NCI-H2107 treated with DMSO at 0.1 percent for 48 hours (cell line): ENCODE measurements at regions not wholly inside any gene's neighbourhood (a gene's known extent, or its start where the extent isn't known, plus 50 kb on each side); places are given as distances from the start of the nearest gene placed in this dataset.
"Not testable (repeated sequence)": the region's sequence is repeated elsewhere in the genome, so short reads cannot be mapped to it uniquely, and the experiment has no call there.

ENCODE experiments used
- DNase-seq: peaks from one replicate; lab custom pipeline; 2025; ENCODE audit not compliant: unreplicated experiment; lab: John Stamatoyannopoulos, UW

- DNase-seq = no peak
Measured at GRCh38 chr18:47682876-47683275, 247.6 kb downstream of the SMAD2 start.

- DNase-seq = no peak
Measured at GRCh38 chr18:47680488-47680887, 250.0 kb downstream of the SMAD2 start.

- no peak for DNase-seq
Measured at GRCh38 chr18:47679864-47680263, 250.6 kb downstream of the SMAD2 start.

- no peak for DNase-seq
Measured at GRCh38 chr18:47677952-47678351, 252.5 kb downstream of the SMAD2 start.

GRCh38 chr18:47669815-47670214 lies 260.6 kb downstream of the SMAD2 start:
- no peak for DNase-seq

- no peak for DNase-seq
Measured at GRCh38 chr18:47658498-47658897, 272.0 kb downstream of the SMAD2 start.

GRCh38 chr18:47654988-47655387 lies 275.5 kb downstream of the SMAD2 start:
- no peak for DNase-seq

- DNase-seq = no peak
Measured at GRCh38 chr18:47644896-47645295, 285.6 kb downstream of the SMAD2 start.

- not testable (repeated sequence) for DNase-seq
Measured at GRCh38 chr18:47637551-47637950, 292.9 kb downstream of the SMAD2 start.

GRCh38 chr18:47635416-47635815 lies 295.0 kb downstream of the SMAD2 start:
- no peak for DNase-seq

GRCh38 chr18:47632970-47633635 lies 297.4 kb downstream of the SMAD2 start:
- no peak for DNase-seq

- DNase-seq = no peak
Measured at GRCh38 chr18:47628893-47629292, 301.6 kb downstream of the SMAD2 start.

- DNase-seq = no peak
Measured at GRCh38 chr18:47628240-47628781, 302.1 kb downstream of the SMAD2 start.

GRCh38 chr18:47627030-47627429 lies 303.4 kb downstream of the SMAD2 start:
- no peak for DNase-seq

- no peak for DNase-seq
Measured at GRCh38 chr18:47619771-47620448, 310.5 kb downstream of the SMAD2 start.

- DNase-seq = no peak
Measured at GRCh38 chr18:47618758-47619157, 311.7 kb downstream of the SMAD2 start.

- DNase-seq = no peak
Measured at GRCh38 chr18:47615043-47615442, 315.4 kb downstream of the SMAD2 start.

- no peak for DNase-seq
Measured at GRCh38 chr18:47613929-47614328, 316.5 kb downstream of the SMAD2 start.

GRCh38 chr18:47611649-47612048 lies 318.8 kb downstream of the SMAD2 start:
- no peak for DNase-seq

GRCh38 chr18:47606526-47606925 lies 323.9 kb downstream of the SMAD2 start:
- no peak for DNase-seq

- no peak for DNase-seq
Measured at GRCh38 chr18:47605093-47605492, 325.4 kb downstream of the SMAD2 start.

- no peak for DNase-seq
Measured at GRCh38 chr18:47604021-47604420, 326.4 kb downstream of the SMAD2 start.

GRCh38 chr18:47603158-47603557 lies 327.3 kb downstream of the SMAD2 start:
- no peak for DNase-seq
